GM10266 (cell line): ENCODE measurements at regions not wholly inside any gene's neighbourhood (a gene's known extent, or its start where the extent isn't known, plus 50 kb on each side); places are given as distances from the start of the nearest gene placed in this dataset.

Experiments used
- DNase-seq: peaks from one replicate; pipeline ENCODE4 v3.0.0; 2012; ENCODE audit errors: extremely low spot score
- TF ChIP-seq, protein P1 (sequence below): IDR thresholded peaks from 2 replicates; pipeline ENCODE4 v1.5.1; 2012; ENCODE audit warnings: mild to moderate bottlenecking, low read depth; ENCODE audit not compliant: control insufficient read depth, insufficient read depth; ENCODE audit errors: missing control alignments

DNA sequence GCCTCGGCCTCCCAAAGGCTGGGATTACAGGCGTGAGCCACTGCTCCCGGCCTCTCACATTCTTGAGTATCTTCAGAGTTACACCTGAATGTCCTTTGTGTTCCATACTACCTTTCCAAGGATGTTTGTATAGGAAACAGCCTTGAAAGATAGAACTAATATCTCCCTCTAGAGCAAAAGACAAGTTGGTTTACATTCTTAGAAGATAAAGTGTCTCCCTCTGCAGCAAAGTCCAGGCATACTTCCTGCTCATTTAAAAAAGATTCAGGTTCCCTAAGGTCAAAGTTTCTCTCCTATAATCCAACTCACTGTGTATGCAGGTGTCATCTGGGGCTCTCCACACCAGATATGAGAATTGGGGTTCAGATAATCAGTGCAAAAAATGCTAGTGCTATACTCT is 224.4 kb downstream of the TPBG start:
- DNase-seq: no peak
- TF ChIP-seq, protein P1, sequence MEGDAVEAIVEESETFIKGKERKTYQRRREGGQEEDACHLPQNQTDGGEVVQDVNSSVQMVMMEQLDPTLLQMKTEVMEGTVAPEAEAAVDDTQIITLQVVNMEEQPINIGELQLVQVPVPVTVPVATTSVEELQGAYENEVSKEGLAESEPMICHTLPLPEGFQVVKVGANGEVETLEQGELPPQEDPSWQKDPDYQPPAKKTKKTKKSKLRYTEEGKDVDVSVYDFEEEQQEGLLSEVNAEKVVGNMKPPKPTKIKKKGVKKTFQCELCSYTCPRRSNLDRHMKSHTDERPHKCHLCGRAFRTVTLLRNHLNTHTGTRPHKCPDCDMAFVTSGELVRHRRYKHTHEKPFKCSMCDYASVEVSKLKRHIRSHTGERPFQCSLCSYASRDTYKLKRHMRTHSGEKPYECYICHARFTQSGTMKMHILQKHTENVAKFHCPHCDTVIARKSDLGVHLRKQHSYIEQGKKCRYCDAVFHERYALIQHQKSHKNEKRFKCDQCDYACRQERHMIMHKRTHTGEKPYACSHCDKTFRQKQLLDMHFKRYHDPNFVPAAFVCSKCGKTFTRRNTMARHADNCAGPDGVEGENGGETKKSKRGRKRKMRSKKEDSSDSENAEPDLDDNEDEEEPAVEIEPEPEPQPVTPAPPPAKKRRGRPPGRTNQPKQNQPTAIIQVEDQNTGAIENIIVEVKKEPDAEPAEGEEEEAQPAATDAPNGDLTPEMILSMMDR: no peak

GRCh38 chr6:82588859-82589412 is 225.3 kb downstream of the TPBG start:
- no peak for DNase-seq
- TF ChIP-seq, protein P1: no peak

- DNase-seq: no peak
- TF ChIP-seq, protein P1: peak; percentile 20
Observed at GRCh38 chr6:82589509-82590206, 226.0 kb downstream of the TPBG start.

GRCh38 chr6:82597201-82597600 is 233.6 kb downstream of the TPBG start:
- DNase-seq: no peak
- TF ChIP-seq, protein P1: no peak

DNA sequence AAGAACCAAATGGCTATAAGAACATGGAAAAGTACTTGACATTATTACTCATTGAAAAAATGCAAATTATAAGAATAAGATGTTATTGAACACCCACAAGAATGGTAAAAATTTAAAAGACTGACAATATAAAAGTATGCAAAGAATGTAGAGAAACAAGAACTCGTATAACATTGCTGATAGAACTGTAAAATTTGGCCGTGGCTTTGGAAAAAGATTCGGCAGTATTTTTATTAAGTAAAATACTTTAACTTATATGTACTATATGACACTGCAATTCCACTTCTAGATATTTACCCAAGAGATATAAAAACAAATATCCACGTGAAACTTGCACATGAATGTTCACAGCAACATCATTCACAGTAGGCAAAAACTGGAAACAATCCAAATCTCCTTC is 239.2 kb downstream of the TPBG start:
- TF ChIP-seq, protein P1: no peak
- no peak for DNase-seq

DNA sequence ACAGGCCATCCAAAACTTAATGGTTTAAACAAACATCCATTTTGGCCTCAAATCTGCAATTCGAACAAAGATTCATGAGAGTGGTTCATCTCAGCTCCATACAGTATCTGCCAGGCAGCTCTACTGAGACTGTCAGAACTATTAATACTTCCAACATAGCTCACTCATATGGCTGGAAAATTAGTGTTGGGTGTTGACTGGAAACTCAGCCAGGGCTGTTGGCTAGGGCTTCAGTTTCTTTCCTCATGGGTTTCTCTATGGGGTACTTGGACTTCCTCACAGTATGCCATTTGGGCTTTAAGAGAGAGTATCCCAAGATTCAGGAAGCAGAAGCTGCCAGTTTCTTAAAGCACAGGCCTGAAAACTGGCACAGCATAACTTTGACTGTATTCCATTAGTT is 240.3 kb downstream of the TPBG start:
- DNase-seq: no peak
- TF ChIP-seq, protein P1: no peak

- DNase-seq: no peak
- TF ChIP-seq, protein P1: no peak
Observed at GRCh38 chr6:82607998-82608725, 244.5 kb downstream of the TPBG start.
